ENCODE measurements at regions not wholly inside any gene's neighbourhood (a gene's known extent, or its start where the extent isn't known, plus 50 kb on each side); places are given as distances from the start of the nearest gene placed in this dataset.
"Not testable (repeated sequence)": the region's sequence is repeated elsewhere in the genome, so short reads cannot be mapped to it uniquely, and the experiment has no call there.

DNA sequence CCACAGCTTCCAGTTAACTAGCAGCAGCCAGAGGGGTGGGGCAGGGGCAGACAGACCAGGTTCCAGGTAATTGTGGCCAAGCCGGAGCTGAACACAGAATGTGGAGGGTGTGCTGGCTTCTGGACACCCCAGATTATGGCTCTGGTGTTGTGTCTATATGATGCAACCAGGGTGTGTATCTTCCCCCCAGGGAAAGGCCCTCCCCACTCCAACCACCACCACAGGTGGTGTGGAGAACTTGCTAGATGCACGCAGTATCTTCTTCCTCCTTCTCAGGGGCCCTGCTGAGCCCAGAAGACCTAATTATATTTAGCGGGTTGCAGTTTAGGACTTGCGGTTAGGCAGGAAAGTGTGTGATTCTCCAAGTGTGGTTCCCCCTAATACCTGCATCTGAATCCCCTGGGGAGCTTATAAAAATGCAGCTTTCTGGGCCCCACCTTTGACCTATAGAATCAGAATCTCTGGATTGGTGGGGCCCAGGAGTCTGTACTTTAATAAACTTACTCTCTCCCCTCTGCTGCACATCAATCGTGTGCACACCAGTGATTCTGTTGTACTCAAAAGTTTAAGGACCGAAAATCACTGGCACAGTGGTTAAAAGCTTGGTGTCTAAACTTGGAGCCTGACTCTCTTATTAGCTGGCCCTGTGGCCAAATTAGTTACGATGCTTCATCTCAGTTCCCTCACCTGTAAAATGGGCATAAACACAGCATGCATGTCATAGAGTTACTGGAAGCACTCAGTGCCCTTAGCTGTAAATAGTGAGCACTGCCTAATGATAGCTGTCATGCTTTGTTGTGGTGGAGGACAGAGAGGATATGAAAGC is 379.1 kb upstream of the PROK2 start:
- no peak for DNase-seq

DNA sequence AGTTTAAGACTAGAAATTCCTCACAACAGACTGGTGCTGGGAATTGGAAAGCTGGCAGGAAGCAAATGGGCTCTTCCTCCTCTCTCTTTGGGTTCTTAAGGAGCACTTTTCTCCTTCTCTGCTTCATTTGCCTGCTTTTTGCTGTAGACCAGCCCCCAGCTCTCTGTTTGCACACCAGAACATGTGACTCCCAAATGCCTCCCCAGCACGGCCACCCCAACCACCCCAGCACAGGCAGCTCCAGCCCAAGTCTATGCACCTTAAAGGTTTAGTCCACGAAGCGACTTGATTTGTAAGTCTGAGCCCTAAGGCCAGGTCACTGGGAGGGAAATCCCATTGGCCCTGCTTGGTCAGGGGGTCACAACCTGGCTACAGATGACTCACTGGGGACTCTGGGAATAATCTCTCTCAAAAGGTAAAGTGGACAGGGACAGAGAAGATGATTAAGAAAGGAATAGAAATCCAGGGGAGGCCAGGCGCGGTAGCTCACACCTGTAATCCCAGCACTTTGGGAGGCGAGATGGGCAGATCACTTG is 377.8 kb upstream of the PROK2 start:
- DNase-seq, result no peak

DNA sequence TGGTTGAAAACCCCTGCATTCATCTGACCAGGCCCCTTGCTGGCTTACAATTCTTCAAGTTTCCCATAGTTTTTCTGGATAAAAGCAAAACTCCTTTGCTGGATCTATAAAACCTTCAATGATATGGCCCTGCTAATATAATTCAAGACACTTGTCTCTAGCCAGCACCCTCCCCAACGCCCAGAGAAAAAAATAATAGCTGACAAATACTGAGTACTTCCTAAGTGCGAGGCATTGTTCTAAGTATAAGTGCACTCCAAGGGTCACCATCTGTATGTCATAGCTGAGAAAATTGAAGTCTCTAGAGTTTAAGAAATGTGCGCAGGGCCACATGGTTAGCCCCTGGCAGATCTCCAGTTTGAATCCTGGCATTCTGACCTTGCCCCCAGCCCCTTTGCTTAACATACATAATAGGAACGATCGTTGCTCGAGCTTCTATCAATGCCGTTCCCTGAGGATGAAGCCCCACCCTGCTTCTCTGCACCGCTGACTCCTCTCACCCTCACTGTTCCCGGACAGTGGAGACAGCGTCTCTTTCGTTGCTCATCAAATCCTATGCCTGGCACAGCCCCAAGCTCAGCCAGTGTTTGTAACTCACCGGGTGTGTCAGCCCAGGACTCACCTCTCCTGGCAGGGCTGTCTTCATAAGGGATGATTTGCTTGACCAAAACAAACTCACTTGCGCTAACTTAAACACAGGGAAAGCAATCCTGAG is 377.1 kb upstream of the PROK2 start:
- DNase-seq, result no peak

DNA sequence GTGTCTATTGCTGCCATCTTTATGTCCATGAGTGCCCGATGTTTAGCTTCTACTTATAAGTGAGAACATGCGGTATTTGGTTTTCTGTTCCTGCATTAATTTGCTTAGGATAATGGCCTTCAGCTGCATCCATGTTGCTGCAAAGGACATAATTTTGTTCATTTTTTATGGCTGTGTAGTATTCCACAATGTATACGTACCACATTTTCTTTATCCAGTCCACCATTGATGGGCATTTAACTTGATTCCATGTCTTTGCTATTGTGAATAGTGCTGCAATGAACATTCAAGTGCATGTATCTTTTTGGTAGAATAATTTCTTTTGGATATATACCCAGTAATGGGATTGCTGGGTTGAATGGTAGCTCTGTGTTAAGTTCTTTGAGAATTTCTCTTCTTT is 376.3 kb upstream of the PROK2 start:
- not testable (repeated sequence) for DNase-seq

DNA sequence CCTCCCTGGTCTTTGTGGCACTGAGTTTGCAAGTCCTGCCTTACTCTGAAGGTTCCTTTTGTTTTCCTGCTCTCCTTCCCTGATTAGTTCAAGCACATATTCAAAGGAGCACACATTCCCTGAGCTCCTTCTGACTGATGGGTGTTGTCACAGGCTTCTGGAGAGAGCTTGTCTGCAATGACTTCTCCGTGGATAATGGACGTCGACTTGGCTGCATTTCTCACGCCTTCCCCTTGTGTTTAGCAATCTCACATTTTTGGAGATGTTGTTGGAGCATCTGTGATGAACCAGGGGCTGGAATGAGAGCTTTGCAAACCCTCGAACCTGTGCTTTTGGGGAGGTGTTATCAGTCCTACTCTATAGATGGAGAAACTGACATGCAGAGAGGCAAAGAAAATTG is 375.4 kb upstream of the PROK2 start:
- DNase-seq, result no peak

DNA sequence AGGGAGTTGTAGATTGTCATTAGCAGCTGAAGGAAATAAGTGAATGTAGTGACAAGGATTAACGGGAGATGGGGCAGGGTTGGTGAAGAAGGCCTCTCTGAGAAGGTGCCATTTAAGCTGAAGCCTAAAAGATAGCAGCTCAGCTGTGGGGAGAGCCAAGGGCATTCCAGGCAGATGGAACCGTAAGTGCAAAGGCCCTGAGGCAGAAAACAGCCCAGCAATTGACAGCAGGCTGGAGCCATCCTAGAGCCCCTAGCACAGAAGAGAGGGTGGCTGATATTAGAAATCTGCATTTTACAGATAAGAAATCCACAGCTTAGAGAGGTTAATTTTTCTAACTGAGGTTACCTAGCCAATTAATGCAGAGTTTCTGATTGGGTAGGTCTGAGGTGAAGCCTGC is 374.5 kb upstream of the PROK2 start:
- no peak for DNase-seq

DNA sequence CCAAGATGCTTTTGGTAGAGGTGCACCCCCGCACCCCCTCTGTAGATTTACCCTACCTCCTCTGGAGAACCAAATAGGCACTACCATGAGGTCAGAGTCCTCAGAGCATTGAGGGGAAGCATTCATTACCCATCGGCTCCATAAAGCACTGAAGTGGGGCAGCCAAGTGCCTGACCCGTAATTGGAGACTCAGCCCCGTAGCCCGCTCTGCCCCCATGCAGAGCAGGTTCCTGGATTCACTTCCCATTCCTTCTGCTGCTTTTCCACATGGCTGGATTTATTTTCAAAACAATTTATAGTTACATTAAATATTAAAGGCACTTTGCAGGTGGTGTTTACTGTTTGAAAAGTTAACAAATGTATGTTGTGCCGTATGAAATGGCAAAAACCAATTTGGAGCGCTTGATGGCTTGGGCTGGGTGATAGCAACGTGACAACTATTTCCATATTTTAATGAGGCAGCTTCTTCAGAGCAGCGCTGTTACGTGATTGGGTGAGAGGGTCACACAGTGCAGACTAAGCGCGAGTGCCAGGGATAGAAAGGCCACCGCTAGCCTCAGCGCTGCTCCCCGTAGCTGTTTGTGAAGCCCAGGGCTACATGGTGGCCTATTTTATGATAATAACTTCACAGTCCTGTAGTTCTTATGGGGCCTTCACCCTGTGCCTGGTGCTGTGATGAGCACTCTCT is 373.8 kb upstream of the PROK2 start:
- no peak for DNase-seq

DNA sequence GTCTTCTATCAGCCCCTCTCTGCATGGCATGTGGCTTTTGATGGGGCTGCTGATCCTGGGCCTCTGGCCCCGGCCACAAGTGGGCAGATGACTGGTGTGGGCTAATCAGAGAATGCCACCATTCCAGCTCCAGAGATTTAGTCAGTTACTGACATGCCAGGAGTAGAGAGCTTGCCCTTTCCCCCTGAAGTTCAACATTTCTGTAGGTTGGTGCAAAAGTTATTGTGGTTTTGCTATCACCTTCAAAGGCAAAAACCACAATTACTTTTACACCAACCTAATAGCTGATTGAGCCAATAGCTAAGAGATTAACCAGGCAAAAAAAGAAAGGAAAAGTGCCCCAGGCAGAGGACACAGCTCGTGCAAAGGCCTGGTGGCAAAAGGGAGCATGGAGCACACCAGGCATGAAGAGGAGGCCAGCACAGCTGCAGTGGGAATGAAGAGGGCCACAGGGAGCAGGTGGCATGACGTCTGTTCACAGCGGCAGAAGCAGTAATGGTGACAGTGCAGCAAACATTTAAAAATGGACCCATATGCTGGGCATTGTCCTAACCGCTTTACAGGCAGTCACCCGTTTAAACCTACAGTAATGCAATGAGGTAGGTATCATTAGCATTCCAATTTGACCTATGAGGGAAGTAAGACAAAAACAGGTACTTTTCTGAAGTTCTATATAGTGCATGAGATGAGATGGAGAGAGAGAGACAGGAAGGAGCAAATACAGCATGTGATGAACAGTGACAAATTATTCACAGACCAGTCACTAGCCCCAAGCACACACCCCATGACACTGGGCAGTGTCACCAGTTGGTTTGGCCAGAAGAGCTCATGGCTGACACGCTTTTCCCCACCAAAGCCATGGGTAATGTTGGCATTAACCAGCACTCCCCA is 373.0 kb upstream of the PROK2 start:
- no peak for DNase-seq

DNA sequence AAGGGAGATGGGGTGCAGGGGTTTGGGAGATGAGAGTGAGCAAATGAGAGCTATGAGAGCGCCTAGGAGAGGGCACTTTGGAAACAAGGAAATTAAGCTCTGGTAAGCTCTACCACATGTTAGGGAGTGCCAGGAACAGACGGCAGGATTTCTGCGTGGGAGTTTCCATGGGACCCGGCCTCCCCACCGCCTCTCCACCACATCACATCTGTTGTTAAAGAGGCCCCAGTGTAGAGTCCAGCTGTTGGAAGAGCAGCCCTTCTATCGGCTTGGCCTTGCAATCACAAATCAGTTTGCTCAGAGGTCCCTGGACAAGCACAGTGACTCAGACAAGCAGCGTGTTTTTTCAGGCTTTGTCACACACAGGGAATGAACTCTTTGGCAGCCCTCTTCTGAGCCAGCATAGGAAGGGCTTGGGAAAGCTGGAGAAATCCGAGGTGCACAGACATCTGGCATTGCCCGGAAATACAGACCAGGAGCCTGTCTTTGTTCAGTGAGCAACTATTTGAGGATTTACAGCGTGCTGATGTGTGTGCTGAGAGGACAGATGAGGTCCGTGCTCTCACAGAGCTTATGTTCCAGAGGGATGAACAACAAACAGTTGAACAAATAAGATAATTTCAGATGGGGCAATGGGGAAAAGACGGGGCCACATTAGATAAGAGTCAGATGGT is 370.6 kb upstream of the PROK2 start:
- DNase-seq, result no peak

DNA sequence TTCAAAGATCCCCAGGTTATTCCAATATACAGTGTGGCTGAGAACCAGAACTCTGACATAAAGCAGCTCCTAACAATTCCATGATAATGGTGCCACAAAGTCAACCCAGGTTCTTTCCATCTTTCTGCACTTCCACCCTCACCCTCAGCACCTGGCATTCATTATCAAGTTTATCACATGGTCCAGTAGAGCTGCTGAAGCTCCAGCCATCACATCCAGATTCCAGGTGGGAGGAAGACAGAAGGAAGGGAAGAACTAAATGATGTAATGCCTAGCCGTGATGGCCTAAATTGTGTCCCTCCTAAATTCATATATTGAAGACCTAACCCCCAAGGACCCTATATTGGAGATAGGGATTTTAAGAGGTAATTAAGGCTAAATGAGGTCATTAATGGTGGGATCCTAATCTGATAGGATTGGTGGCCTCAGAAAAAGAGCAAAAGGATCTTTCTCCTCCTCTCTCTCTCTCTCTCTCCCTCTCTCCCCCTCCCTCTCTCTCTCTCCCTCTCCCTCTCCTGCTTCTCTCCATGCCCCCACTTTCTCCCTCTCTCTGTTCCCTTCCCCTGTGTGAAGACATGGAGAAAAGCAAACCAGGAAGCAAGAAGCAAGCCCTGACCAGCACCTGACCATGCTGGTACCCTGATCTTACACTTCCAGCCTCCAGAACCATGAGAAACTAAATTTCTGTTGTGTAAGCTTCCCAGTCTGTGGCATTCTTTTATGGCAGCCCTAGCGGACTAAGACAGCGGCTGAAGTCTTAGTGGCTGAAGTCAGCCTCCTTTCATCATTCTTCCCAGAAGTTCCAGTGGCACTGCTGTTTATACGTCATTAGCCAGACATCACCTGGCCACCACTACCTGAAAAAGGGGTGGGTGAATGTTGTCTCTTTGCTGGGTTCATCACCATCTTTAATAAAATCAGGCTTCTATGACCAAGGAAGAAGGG is 369.7 kb upstream of the PROK2 start:
- DNase-seq, result no peak

DNA sequence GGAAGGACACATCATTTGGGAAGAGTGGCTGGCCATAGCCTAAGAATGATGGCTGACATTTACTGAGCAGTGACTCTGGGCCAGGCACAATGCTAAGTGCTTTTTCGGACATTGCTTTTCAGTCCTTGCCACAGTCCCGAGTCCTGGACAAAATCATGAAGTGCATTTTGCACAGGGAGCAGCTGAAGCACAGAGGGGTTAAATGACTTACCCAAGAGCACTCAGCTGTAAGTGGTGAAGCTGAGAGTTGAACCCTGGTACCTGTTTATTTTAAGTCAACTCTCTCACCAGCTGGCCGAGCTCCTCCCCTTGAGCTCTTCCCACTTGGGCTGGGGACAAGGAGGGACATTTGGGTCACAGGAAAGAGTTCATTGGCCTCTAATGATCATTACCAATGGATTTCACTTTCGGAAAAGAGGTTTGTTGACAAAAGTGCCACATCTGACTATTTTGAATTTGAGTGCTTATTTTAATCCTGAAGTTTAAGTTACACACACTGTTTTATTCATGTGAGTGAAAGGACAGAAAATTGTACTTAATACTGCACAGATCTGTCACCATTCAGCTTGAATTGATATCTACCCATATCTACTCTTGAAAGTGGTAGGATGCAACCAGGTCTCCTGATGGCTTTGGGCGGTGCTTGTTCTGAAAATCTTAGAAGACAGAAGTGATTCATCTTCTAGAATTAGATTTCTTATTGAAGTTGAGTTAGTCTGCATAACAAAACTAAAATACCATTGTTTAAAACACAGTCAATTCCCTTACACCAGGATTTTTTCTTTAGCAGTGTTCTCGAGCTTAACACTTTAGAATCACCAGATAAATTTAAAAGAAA is 368.7 kb upstream of the PROK2 start:
- DNase-seq, result no peak

DNA sequence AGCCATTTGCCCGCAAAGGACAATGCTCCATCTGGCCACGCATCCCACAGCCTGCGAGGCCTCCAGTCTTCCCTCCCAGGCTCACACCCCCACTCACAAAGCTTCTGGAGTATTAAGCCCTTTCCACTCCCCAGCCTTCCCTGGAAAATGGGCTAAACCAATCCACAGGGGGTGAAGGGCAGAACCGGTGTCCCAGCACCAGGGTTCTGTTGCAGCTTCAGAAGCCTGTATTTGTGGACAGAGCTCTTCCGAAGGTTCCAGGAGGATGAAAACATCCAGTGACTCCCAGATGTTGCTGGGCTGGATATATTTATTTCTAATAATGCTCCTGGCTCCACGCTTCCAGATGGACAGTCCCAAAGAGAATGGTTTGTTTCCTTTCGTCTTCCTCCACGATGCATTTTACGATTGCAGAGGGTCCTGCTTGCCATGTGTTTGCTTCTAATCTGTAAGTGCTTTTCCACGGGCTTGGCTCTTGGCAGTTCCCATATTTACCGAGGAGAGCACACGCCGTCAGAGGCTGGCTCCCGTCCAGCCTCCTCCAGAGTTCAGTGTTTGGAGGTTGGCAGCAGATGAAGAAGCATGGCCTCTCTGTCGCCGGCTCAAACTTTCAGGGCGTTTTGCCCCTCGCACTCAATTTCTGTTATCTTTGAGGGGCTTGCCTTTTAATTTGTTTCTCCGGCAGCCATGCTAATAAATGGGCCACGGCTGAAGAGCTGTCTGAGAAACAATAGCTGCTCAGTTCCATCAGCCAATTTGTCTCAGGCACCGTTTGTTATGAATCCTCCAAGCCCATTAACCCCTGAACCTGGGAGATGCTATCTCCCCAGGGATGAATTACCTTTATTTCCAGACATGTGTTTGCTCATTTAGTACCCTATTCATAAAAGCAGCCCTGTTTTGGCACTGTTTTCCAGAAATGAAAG is 367.9 kb upstream of the PROK2 start:
- DNase-seq, result no peak

DNA sequence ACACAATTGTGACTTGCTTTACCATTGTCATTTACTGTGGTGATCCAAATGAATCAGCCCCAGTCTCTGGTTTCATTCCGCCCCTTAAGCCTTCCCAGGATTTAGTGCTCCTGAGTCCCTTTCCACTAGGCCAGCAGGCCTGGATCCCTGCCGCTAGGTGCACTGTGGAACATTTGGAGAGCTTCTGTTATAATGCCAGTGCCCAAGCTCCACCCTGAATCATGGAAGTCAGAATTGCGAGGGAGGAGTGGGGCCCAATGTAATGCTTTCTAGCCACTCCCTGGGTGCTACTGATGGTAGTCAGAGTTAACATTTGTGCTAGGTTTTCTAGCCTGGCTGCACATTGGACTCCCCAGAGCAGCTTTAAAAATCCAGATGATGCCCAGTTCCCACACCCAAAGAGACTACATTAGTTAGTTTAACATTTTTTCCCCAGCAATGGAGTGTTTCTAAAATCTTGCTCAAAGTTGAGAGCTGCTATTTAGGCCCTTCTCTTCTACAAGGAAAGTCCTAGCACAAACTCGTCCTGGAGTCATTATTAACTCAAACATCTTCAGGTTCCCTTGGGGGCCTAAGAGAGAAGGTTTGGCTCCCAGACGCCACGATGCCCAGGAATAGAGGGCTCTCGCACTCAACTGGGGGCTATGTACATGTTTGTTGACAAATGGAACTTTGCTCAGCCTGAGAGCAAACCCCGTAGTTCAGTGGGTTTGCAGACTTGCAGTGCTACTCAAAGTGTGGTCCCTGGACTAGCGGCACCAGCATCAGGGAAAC is 366.7 kb upstream of the PROK2 start:
- DNase-seq, result no peak

DNA sequence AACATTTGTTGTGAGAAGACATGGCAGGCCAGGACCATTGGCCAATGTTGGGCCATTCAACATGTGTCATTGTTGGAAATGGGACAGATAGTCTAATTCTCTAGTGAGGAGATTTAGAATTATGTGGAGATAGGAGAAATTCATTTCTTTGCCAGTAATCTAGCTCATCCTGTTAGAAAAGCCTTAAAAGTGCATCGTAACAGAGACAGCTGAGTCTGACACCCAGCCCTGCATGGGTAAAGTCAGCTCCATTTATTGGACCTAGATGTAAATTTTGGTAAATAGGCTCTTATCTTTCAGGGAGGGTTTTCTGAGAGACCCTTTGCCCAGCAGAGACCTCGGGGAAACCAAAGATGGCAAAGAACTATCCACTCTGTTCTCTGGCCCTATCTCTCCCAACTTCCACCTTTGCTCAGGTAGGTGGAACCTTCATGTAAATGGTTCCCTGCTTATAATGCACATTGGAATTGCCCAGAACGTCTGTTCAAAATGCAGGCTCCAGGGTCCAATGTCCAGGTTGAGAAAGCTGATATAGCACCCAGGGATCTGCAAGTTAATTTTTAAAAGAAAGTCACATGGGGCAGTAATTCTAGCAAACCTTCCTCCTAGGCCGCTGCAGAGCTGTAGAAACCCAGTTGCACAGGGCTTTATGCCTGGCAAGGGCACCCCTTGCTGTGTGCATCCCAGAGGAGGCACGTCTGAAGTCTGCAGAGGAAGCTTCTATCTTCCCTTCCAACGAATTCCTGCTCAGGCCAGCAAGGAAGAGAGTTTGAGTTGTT is 365.9 kb upstream of the PROK2 start:
- no peak for DNase-seq

DNA sequence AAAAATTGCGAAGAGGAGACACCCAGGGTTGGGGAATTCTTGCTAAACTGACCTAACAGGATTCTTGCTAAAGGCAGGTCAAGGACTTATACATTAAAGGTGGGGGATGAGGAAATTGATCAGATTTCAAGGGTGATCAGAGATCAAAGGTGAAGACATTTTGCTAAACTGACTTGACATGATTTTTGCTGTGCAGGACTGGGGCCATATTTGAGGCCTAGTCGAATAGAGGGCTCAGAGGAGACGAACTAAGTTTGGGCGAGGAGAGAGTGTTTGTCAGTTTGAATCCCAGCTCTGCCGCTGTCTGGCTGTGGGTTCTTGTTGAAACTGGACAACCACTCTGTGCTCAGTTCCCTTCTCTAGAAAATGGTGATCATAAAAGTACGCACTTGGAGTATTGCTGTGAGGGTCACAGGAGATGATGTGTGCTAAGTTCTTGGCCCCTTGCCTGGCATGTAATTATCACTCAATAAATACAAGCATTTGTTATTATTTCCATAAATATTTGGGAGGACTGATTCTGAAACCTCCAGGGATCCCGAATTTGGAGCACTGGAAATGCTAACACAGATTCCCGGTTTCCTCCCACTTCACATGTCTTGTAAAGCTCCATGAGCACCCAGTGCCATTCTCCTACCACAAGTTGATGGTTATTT is 364.8 kb upstream of the PROK2 start:
- DNase-seq, result no peak

DNA sequence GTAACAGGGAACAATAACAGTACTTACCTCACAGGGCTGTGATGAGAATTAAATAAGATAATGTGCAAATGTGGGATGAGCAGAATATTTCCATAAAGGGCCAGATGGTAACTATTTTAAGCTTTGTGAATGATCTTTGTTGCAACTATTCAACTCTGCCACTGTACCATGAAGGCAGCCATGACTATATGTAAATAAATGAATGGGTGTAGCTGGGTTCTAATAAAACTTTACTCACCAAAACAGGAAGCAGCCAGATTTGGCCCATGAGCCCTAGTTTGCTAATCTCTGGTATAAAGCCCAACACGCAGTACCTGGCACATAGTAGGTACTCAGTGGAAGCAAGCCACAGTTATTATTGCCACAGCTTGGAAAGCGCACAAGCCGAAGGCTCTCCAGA is 362.7 kb upstream of the PROK2 start:
- no peak for DNase-seq

Measured in T-helper 9 cell (primary cell).